ENCODE measurements at regions not wholly inside any gene's neighbourhood (a gene's known extent, or its start where the extent isn't known, plus 50 kb on each side); places are given as distances from the start of the nearest gene placed in this dataset.

DNA sequence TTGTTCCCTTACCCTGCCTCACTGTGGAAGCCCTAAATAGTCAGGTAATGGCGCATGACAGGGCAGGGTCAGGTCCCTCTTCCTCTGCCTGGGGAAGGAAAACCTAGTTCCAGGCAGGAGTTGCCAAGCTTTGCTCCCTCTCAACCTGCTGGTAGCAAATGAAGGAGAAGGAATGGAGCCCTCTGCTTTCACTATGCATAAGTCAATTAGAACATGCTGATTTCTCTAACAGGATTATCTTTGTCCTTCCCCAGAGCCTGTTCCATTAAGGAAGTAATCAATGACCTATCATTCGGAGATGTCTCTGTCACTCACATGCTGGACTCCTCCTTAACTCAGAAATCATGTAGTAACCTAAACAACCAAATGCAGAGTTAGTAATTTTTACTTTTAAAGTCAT lies 161.8 kb upstream of the NFIA start:
- TF ChIP-seq, protein P1, sequence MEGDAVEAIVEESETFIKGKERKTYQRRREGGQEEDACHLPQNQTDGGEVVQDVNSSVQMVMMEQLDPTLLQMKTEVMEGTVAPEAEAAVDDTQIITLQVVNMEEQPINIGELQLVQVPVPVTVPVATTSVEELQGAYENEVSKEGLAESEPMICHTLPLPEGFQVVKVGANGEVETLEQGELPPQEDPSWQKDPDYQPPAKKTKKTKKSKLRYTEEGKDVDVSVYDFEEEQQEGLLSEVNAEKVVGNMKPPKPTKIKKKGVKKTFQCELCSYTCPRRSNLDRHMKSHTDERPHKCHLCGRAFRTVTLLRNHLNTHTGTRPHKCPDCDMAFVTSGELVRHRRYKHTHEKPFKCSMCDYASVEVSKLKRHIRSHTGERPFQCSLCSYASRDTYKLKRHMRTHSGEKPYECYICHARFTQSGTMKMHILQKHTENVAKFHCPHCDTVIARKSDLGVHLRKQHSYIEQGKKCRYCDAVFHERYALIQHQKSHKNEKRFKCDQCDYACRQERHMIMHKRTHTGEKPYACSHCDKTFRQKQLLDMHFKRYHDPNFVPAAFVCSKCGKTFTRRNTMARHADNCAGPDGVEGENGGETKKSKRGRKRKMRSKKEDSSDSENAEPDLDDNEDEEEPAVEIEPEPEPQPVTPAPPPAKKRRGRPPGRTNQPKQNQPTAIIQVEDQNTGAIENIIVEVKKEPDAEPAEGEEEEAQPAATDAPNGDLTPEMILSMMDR (IDR thresholded peaks at IDR 0.05) = no peak
- TF ChIP-seq ZFX (IDR thresholded peaks at IDR 0.05; ENCODE audit: borderline replicate concordance) = no peak
